Smooth muscle cell (in vitro differentiated cells): ENCODE measurements at regions not wholly inside any gene's neighbourhood (a gene's known extent, or its start where the extent isn't known, plus 50 kb on each side); places are given as distances from the start of the nearest gene placed in this dataset.

Experiments used
- DNase-seq: peaks from one replicate; lab custom pipeline; 2025; ENCODE audit not compliant: unreplicated experiment; lab: John Stamatoyannopoulos, UW
- H2AFZ ChIP-seq: fragments of 200-600 bp; sonication (generic); 2 replicates; pipeline ENCODE4 v1.6.0; 2016; ENCODE audit warnings: antibody characterized with exemption, low read depth, mild to moderate bottlenecking
- H3F3A ChIP-seq: fragments of 200-600 bp; sonication (generic); 2 replicates; pipeline ENCODE4 v1.6.0; 2017; ENCODE audit warnings: antibody characterized with exemption, low read depth
- H3K27ac ChIP-seq: fragments of 200-600 bp; sonication (generic); 2 replicates; pipeline ENCODE4 v1.5.1; 2016; ENCODE audit warnings: low read depth, mild to moderate bottlenecking
- H3K27me3 ChIP-seq: fragments of 200-600 bp; sonication (generic); 2 replicates; pipeline ENCODE4 v1.6.1; 2016; ENCODE audit warnings: low read depth, mild to moderate bottlenecking
- H3K36me3 ChIP-seq: fragments of 200-600 bp; sonication (generic); 2 replicates; pipeline ENCODE4 v1.5.1; 2016; ENCODE audit warnings: low read depth
- H3K4me1 ChIP-seq: fragments of 200-600 bp; sonication (generic); 2 replicates; pipeline ENCODE4 v1.5.1; 2016; ENCODE audit warnings: low read depth
- H3K4me2 ChIP-seq: fragments of 200-600 bp; sonication (generic); 2 replicates; pipeline ENCODE4 v1.6.0; 2016; ENCODE audit warnings: mild to moderate bottlenecking
- H3K4me3 ChIP-seq: fragments of 200-600 bp; sonication (generic); 2 replicates; pipeline ENCODE4 v1.5.1; 2016; ENCODE audit warnings: mild to moderate bottlenecking
- H3K79me2 ChIP-seq: fragments of 200-600 bp; sonication (generic); 2 replicates; pipeline ENCODE4 v1.6.0; 2016; ENCODE audit warnings: low read depth, mild to moderate bottlenecking
- H3K9ac ChIP-seq: fragments of 200-600 bp; sonication (generic); 2 replicates; pipeline ENCODE4 v1.6.0; 2016; ENCODE audit warnings: low read depth
- H3K9me3 ChIP-seq: fragments of 200-600 bp; sonication (generic); replicated peaks from 2 replicates; pipeline ENCODE4 v1.5.1; 2016; ENCODE audit warnings: low read depth
- H4K20me1 ChIP-seq: fragments of 200-600 bp; sonication (generic); 2 replicates; pipeline ENCODE4 v1.6.0; 2016; ENCODE audit warnings: low read depth
- WGBS: methylation state at CpG from one replicate; pipeline ENCODE4 v1.1.7; 2016; ENCODE audit warnings: low lambda C conversion rate; 5-methylcytosine and 5-hydroxymethylcytosine counted together
- TF ChIP-seq, protein P1 (sequence below): fragments of 200-600 bp; sonication (generic); IDR thresholded peaks from 2 replicates; pipeline ENCODE4 v1.5.1; 2017; ENCODE audit warnings: borderline replicate concordance, mild to moderate bottlenecking, antibody characterized with exemption; ENCODE audit not compliant: insufficient read depth, poor library complexity, severe bottlenecking

DNA sequence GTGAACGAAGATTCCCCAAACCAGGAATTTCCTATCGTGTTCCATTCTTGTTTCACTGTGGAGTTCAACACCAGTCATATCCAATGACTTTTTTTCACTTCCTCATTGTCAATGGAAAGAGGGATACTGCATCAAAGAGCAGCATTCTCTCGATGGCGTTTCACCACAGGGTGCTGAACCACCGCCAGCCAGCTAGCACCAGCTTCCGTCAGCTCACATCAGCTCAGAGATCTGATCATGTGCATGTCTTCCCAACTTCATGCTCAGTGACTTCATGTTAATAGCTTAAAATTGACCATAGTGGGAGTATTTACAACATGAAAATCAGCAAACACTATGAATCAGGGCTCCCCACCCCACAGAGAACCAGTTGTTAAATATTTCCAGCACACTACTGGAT lies 359.9 kb downstream of the TNS1 start:
- TF ChIP-seq, protein P1, sequence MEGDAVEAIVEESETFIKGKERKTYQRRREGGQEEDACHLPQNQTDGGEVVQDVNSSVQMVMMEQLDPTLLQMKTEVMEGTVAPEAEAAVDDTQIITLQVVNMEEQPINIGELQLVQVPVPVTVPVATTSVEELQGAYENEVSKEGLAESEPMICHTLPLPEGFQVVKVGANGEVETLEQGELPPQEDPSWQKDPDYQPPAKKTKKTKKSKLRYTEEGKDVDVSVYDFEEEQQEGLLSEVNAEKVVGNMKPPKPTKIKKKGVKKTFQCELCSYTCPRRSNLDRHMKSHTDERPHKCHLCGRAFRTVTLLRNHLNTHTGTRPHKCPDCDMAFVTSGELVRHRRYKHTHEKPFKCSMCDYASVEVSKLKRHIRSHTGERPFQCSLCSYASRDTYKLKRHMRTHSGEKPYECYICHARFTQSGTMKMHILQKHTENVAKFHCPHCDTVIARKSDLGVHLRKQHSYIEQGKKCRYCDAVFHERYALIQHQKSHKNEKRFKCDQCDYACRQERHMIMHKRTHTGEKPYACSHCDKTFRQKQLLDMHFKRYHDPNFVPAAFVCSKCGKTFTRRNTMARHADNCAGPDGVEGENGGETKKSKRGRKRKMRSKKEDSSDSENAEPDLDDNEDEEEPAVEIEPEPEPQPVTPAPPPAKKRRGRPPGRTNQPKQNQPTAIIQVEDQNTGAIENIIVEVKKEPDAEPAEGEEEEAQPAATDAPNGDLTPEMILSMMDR, result no peak
- 81% methylated on average over 6 of the region's 6 CpGs for WGBS
- H3K27ac ChIP-seq, result no peak overlapping the region

DNA sequence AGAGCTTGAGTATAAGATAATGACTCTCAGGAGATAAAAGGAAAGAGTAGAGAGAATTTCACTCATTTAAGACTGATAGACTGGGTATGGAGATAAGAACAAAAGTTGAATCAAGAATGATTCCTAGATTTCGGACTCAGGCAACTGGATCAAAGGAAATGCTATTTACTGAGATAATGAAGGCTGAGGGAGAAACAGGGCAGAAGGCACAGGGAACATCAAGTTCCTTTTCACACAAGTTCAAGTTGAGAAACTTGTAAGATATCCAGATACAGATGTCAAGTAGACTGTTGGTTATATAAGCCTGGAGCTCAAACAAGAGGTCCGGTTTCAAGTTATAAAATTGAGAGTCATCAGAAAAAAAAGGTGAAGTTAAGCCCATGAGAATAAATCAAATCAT lies 360.8 kb downstream of the TNS1 start:
- Histone ChIP-seq H4K20me1 (no peaks in the 10 kb centered on the region), H3K4me1 (peaks cover 19% of the 10 kb centered on the region), H3K4me3 (no peak overlapping the region), H2AFZ (no peak overlapping the region), H3K9me3 (no peaks in the 10 kb centered on the region), H3K79me2 (no peaks in the 10 kb centered on the region), H3F3A (no peaks in the 10 kb centered on the region), H3K9ac (no peak overlapping the region), H3K4me2 (no peak overlapping the region), H3K27me3 (no peaks in the 10 kb centered on the region), H3K27ac (no peak overlapping the region), H3K36me3 (no peaks in the 10 kb centered on the region)
- TF ChIP-seq, protein P1, result no peak
- WGBS, result 51% methylated on average over 2 of the region's 2 CpGs
- DNase-seq, result no peak

More for the DNA sequence above, 359.9 kb downstream of the TNS1 start:
- peaks cover 14% of the 10 kb centered on the region for H3K4me1 ChIP-seq
- no peak overlapping the region for H3K4me2 ChIP-seq
- DNase-seq, result no peak
- H2AFZ ChIP-seq, result no peak overlapping the region
- H3K9me3 ChIP-seq, result no peaks in the 10 kb centered on the region
- no peaks in the 10 kb centered on the region for H3K36me3 ChIP-seq
- no peaks in the 10 kb centered on the region for H4K20me1 ChIP-seq
- no peak overlapping the region for H3K9ac ChIP-seq
- H3K27me3 ChIP-seq, result no peaks in the 10 kb centered on the region
- H3K4me3 ChIP-seq, result no peak overlapping the region
- H3F3A ChIP-seq, result no peaks in the 10 kb centered on the region
- H3K79me2 ChIP-seq, result no peaks in the 10 kb centered on the region

DNA sequence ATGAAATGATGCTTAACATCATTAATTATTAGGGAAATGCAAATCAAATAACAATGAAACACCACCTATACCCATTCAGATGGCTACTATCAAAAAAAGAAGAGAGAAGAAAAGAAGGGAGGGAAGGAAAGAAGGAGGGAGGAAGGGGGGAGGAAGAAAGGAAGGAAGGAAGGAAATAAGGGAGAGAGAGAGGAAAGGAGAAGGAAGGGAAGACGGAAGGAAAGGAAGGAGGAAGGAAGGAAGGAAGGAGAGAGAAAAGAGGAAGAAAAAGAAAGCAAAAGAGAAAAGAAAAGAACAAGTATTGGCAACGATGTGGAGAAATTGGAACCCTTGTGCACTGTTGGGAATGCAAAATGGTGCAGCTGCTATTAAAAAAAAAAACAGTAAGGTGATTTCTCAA lies 363.3 kb downstream of the TNS1 start:
- no peak overlapping the region for H2AFZ ChIP-seq
- no peaks in the 10 kb centered on the region for H4K20me1 ChIP-seq
- H3K27ac ChIP-seq, result no peak overlapping the region
- no peaks in the 10 kb centered on the region for H3K9me3 ChIP-seq
- no peaks in the 10 kb centered on the region for H3F3A ChIP-seq
- no peak overlapping the region for H3K9ac ChIP-seq
- no peaks in the 10 kb centered on the region for H3K36me3 ChIP-seq
- no peak overlapping the region for H3K4me2 ChIP-seq
- no peak for DNase-seq
- H3K79me2 ChIP-seq, result no peaks in the 10 kb centered on the region
- TF ChIP-seq, protein P1, result no peak
- H3K27me3 ChIP-seq, result no peaks in the 10 kb centered on the region
- WGBS, result 88% methylated on average over 2 of the region's 2 CpGs
- H3K4me1 ChIP-seq, result peaks cover 17% of the 10 kb centered on the region
- no peak overlapping the region for H3K4me3 ChIP-seq

DNA sequence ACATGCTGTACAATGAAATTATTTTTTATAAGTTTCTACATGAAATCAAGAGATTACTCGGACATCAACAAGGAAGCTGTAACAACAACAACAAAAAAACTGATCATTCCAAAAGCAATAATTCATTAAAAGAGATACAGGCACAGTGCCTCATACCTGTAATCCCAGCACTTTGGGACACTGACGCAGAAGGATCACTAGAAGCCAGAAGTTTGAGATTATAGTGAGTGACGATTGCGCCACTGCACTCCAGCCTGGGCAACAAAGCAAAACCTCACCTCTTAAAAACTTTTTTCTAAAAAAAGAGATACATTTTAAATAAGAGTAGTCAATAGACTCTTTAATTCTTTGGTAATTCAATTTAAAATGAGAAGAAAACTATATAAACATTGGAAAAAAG lies 364.3 kb downstream of the TNS1 start:
- Histone ChIP-seq H3K27ac (no peak overlapping the region), H3K27me3 (no peaks in the 10 kb centered on the region), H3K9me3 (no peaks in the 10 kb centered on the region), H3K36me3 (no peaks in the 10 kb centered on the region), H3K4me2 (peak overlapping the region; percentile 9), H3K4me3 (no peak overlapping the region), H3K4me1 (peaks cover 7% of the 10 kb centered on the region), H2AFZ (no peak overlapping the region), H4K20me1 (no peaks in the 10 kb centered on the region), H3K9ac (no peak overlapping the region), H3K79me2 (no peaks in the 10 kb centered on the region), H3F3A (no peaks in the 10 kb centered on the region)
- TF ChIP-seq, protein P1, result no peak
- no peak for DNase-seq
- 78% methylated on average over 4 of the region's 4 CpGs for WGBS
